GM21717 (cell line): ENCODE measurements at regions not wholly inside any gene's neighbourhood (a gene's known extent, or its start where the extent isn't known, plus 50 kb on each side); places are given as distances from the start of the nearest gene placed in this dataset.

ENCODE experiments used
- ATAC-seq: cut with Tn5 transposase; IDR thresholded peaks from one replicate; pipeline ENCODE4 v1.9.1; 2021; ENCODE audit warnings: mild to moderate bottlenecking, moderate library complexity; ENCODE audit not compliant: unreplicated experiment

- no peak for ATAC-seq
Observed at GRCh38 chr10:83352588-83352987, 786.7 kb upstream of the GHITM start.

- no peak for ATAC-seq
Observed at GRCh38 chr10:83354456-83354855, 784.9 kb upstream of the GHITM start.

- ATAC-seq = no peak
Observed at GRCh38 chr10:83357004-83357403, 782.3 kb upstream of the GHITM start.

GRCh38 chr10:83357627-83358026 is 781.7 kb upstream of the GHITM start:
- no peak for ATAC-seq

- ATAC-seq = no peak
Observed at GRCh38 chr10:83367036-83367435, 772.3 kb upstream of the GHITM start.

GRCh38 chr10:83371696-83372490 is 767.4 kb upstream of the GHITM start:
- no peak for ATAC-seq

- no peak for ATAC-seq
Observed at GRCh38 chr10:83372646-83373045, 766.7 kb upstream of the GHITM start.

GRCh38 chr10:83373671-83374070 is 765.6 kb upstream of the GHITM start:
- no peak for ATAC-seq

- ATAC-seq = no peak
Observed at GRCh38 chr10:83374741-83375140, 764.6 kb upstream of the GHITM start.

- no peak for ATAC-seq
Observed at GRCh38 chr10:83375274-83375673, 764.0 kb upstream of the GHITM start.

GRCh38 chr10:83397806-83398205 is 741.5 kb upstream of the GHITM start:
- ATAC-seq = no peak

- ATAC-seq = no peak
Observed at GRCh38 chr10:83410570-83410969, 728.7 kb upstream of the GHITM start.

- ATAC-seq = no peak
Observed at GRCh38 chr10:83425306-83425705, 714.0 kb upstream of the GHITM start.

GRCh38 chr10:83427101-83427500 is 712.2 kb upstream of the GHITM start:
- ATAC-seq = no peak

GRCh38 chr10:83432261-83433045 is 706.9 kb upstream of the GHITM start:
- ATAC-seq = no peak

GRCh38 chr10:83433705-83434104 is 705.6 kb upstream of the GHITM start:
- no peak for ATAC-seq

GRCh38 chr10:83448013-83448412 is 691.3 kb upstream of the GHITM start:
- no peak for ATAC-seq

GRCh38 chr10:83458611-83459010 is 680.7 kb upstream of the GHITM start:
- ATAC-seq = no peak

GRCh38 chr10:83459124-83459523 is 680.2 kb upstream of the GHITM start:
- no peak for ATAC-seq

GRCh38 chr10:83469728-83470331 is 669.5 kb upstream of the GHITM start:
- no peak for ATAC-seq

- ATAC-seq = no peak
Observed at GRCh38 chr10:83476211-83476610, 663.1 kb upstream of the GHITM start.

- no peak for ATAC-seq
Observed at GRCh38 chr10:83489161-83489560, 650.1 kb upstream of the GHITM start.
